GM13977 (cell line): ENCODE measurements at regions not wholly inside any gene's neighbourhood (a gene's known extent, or its start where the extent isn't known, plus 50 kb on each side); places are given as distances from the start of the nearest gene placed in this dataset.

Experiments used
- DNase-seq: peaks from one replicate; pipeline ENCODE4 v3.0.0; 2012; ENCODE audit warnings: low spot score
- in situ Hi-C: fragments of 300-500 bp; cut with MboI; formaldehyde crosslinking; loops from one replicate; pipeline ENCODE4 v1.12.0; 2022; ENCODE audit warnings: low sequenced_read_pairs, low pct_unique_long_range_greater_than_20kb, mixed read lengths, inconsistent platforms; ENCODE audit not compliant: unreplicated experiment
- TF ChIP-seq, protein P1 (sequence below): IDR thresholded peaks from 2 replicates; pipeline ENCODE4 v1.5.1; 2012; ENCODE audit warnings: mild to moderate bottlenecking, control low read depth; ENCODE audit not compliant: insufficient read depth; ENCODE audit errors: extremely low read depth, missing control alignments

DNA sequence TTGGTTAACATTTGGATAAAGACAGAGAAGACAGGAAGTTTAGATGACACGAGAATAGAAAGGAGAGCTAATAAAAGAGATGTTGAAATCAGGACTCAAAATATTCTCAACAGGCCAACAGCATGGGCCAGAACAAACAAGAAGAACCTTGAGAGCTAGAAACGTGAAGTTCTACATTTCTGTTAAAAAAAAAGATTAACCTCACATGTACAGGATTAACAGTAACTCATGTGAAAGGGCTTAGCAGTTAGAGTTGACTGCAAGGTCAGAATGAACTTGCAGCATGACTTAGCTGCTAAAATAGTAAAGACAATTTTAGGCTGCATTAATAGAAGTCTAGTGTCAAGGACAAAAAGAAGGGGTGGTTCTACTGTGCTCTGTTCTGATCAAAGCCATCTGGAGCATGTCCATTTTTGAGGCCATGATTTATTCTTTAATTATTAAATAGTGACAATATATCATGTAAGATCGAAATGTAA lies 331.1 kb upstream of the HSF2 start:
- no peak for DNase-seq
- in situ Hi-C loops, result no loop called here
- TF ChIP-seq, protein P1, sequence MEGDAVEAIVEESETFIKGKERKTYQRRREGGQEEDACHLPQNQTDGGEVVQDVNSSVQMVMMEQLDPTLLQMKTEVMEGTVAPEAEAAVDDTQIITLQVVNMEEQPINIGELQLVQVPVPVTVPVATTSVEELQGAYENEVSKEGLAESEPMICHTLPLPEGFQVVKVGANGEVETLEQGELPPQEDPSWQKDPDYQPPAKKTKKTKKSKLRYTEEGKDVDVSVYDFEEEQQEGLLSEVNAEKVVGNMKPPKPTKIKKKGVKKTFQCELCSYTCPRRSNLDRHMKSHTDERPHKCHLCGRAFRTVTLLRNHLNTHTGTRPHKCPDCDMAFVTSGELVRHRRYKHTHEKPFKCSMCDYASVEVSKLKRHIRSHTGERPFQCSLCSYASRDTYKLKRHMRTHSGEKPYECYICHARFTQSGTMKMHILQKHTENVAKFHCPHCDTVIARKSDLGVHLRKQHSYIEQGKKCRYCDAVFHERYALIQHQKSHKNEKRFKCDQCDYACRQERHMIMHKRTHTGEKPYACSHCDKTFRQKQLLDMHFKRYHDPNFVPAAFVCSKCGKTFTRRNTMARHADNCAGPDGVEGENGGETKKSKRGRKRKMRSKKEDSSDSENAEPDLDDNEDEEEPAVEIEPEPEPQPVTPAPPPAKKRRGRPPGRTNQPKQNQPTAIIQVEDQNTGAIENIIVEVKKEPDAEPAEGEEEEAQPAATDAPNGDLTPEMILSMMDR, result no peak

DNA sequence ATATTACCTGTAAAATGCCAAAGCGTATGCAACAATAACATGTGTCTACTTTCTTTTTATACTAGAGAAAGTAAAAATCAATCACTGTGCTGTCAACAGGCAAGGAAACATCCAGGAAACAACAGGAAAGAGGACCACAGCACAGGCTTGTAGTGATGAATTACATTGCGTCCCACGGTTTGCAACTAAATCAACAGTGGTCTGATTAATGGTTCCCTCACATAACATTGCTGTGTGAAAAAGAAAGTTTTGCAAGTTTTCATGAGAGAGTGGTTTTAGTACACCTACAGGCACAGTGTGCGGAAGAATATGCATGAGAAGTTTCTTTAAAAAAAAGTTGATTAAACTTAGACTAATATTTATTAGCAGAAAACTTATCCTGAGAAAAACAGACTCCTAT lies 329.5 kb upstream of the HSF2 start:
- DNase-seq, result no peak
- TF ChIP-seq, protein P1, result no peak
- in situ Hi-C loops, result no loop called here

DNA sequence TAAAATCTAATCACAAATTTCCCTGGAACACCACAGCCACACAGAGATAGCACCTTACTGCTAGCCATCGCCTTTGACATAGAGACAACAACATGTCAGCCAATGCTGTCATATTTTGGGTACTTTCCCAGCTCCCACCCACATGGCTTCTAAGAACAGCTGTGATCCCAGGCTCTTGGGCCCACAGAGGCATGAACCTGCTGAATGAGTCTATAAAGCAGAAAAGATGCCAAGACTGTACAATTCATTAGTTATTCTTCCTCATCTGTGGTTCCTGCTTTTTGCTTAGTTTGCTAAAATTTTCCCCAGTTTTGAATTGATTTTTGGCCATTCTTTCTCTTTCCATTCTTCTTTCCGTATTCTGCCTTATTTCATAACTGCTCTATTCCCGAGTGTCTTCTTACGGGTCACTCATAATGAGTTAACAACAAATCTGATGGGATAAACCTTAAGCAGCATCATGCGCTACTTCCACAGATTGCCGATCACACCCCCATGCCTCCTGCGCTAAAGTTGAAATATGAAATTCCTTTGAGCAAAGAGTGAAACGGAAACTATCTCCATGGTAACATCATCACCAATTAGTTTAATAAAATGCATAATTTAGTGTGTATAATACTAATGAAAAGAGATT lies 327.3 kb upstream of the HSF2 start:
- TF ChIP-seq, protein P1, result no peak
- no peak for DNase-seq
- in situ Hi-C loops, result no loop called here

DNA sequence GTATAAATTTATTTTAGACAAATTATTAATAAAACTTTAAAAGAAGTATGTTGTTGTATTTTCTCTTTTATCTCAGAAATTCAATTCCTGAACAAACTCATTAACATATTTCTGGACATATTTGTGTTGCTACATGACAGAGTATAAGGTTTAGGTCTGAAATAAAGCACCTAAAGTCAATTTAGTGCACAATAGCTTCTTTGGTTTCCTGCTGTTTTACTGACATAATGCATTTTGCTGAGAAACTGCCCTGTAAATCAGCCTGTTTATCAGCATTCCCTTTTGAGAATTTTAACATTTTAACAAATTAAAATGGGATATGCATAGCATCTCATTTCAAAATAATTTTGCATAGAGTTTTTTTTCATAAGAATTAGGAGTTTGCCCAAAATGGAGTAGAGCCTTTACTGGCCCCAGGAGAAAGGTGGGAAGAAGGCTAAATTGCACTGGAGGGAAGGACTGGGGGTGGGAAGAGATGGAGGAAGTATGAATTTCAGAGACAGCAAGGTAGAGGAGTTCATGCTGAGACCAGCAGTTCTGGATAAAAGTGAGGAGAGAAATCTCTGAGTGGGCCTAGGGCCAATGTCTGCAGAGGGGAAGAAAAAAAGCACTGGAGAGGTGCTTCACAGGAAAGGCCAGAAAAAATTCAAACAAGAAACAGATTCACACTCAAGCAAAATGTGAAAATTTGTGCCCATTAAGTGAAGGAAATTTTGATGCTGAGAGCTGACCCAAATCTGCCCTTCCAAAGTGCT lies 324.2 kb upstream of the HSF2 start:
- TF ChIP-seq, protein P1, result no peak
- in situ Hi-C loops, result no loop called here
- DNase-seq, result no peak

DNA sequence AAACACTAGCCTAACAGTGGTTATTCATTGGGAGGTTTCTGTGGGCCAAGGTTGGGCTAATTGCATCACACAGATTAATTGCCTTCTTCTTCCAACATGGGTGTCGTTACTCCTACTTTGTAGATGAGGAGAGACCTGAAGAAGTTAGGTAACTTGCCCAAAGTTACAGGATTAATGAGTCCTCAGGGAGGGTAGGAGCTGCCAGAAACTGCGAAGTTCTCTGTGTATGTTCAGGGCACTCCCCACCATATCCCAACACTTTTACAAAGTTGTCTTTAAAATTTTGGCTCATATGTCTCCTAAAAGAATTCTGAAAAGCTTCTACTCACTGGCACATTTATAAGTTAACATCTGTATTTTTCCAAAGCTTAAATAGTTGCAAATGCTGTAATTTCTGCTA lies 323.5 kb upstream of the HSF2 start:
- no peak for DNase-seq
- in situ Hi-C loops, result no loop called here
- TF ChIP-seq, protein P1, result no peak

DNA sequence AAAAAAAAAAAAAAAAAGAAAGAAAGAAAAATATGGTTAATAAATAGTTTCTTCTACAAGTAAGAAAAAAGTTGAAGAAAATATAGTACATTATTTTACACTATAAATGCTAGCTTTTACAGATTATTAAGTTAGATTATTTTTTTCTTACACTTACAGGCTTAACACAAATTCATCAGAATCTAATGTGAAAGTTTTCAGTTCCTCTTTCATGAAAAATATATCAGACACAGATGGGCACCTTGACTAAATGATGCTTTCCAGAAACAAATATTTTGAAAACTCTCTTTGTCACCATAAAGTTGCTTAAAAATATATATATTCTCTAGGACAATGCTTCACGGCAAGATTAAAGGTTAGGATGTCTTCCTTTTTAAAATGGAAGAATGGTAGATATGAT lies 321.8 kb upstream of the HSF2 start:
- DNase-seq, result no peak
- TF ChIP-seq, protein P1, result no peak
- in situ Hi-C loops, result no loop called here
